Neuronal stem cell (in vitro differentiated cells): ENCODE measurements at regions not wholly inside any gene's neighbourhood (a gene's known extent, or its start where the extent isn't known, plus 50 kb on each side); places are given as distances from the start of the nearest gene placed in this dataset.
"Not testable (repeated sequence)": the region's sequence is repeated elsewhere in the genome, so short reads cannot be mapped to it uniquely, and the experiment has no call there.

Experiments used
- DNase-seq: peaks from one replicate; pipeline ENCODE4 v3.0.0-alpha.2; 2013; ENCODE audit warnings: low spot score
- H2AFZ ChIP-seq: one replicate; pipeline ENCODE4 v1.6.1; 2013; ENCODE audit warnings: mild to moderate bottlenecking, low read length, inconsistent platforms
- H2AK5ac ChIP-seq: 2 replicates; pipeline ENCODE4 v1.6.1; 2013; ENCODE audit warnings: low read depth, mild to moderate bottlenecking, inconsistent platforms, low read length, moderate library complexity, mixed read lengths
- H2BK120ac ChIP-seq: 2 replicates; pipeline ENCODE4 v1.6.1; 2013; ENCODE audit warnings: low read depth, mild to moderate bottlenecking, inconsistent platforms, low read length, moderate library complexity, mixed read lengths
- H2BK12ac ChIP-seq: one replicate; pipeline ENCODE4 v1.6.1; 2013; ENCODE audit warnings: low read length, inconsistent platforms
- H2BK15ac ChIP-seq: 2 replicates; pipeline ENCODE4 v1.6.1; 2013; ENCODE audit warnings: mild to moderate bottlenecking, low read length, inconsistent platforms, mixed read lengths
- H2BK5ac ChIP-seq: one replicate; pipeline ENCODE4 v1.6.1; 2013; ENCODE audit warnings: inconsistent platforms, mild to moderate bottlenecking, low read length, moderate library complexity
- H3K14ac ChIP-seq: one replicate; pipeline ENCODE4 v1.6.1; 2013; ENCODE audit warnings: low read length, inconsistent platforms
- H3K18ac ChIP-seq: 2 replicates; pipeline ENCODE4 v1.6.1; 2013; ENCODE audit warnings: low read length, inconsistent platforms
- H3K23ac ChIP-seq: 2 replicates; pipeline ENCODE4 v1.6.1; 2013; ENCODE audit warnings: low read depth, mild to moderate bottlenecking, mixed read lengths, low read length, inconsistent platforms; ENCODE audit not compliant: poor library complexity
- H3K27ac ChIP-seq: replicated peaks from 3 replicates; pipeline ENCODE4 v1.5.1; 2013; ENCODE audit warnings: low read length, inconsistent platforms
- H3K27me3 ChIP-seq, 3 experiments: 2 replicates each; pipeline ENCODE4 v1.6.1; 2013; ENCODE audit warnings: low read length in 3 of 3, mild to moderate bottlenecking in 2 of 3, inconsistent platforms in 1 of 3, low read depth in 1 of 3, mixed read lengths in 1 of 3, moderate library complexity in 1 of 3; ENCODE audit not compliant: control insufficient read depth in 3 of 3, insufficient read depth in 3 of 3
- H3K36me3 ChIP-seq, 2 donors: replicated peaks in 1 of 2; 2 replicates each; pipeline ENCODE4 v1.6.1; 2013; ENCODE audit warnings: low read length in 2 of 2; ENCODE audit not compliant: control insufficient read depth in 2 of 2, insufficient read depth in 2 of 2
- H3K4ac ChIP-seq: 2 replicates; pipeline ENCODE4 v1.6.1; 2013; ENCODE audit warnings: inconsistent platforms, mild to moderate bottlenecking, low read length, moderate library complexity
- H3K4me1 ChIP-seq, 2 donors: 1 replicate in 1 of 2; 2 replicates in 1 of 2; pipeline ENCODE4 v1.6.1; 2013; ENCODE audit warnings: low read length in 2 of 2, low read depth in 1 of 2; ENCODE audit not compliant: control insufficient read depth in 2 of 2, insufficient read depth in 1 of 2
- H3K4me2 ChIP-seq: one replicate; pipeline ENCODE4 v1.6.1; 2013; ENCODE audit warnings: mild to moderate bottlenecking, low read length, inconsistent platforms; ENCODE audit not compliant: insufficient read depth, poor library complexity, severe bottlenecking
- H3K4me3 ChIP-seq, 2 donors: 2 replicates each; pipeline ENCODE4 v1.5.1; 2013; ENCODE audit warnings: low read length in 2 of 2, mild to moderate bottlenecking in 2 of 2, inconsistent platforms in 1 of 2, moderate library complexity in 1 of 2
- H3K79me1 ChIP-seq: one replicate; pipeline ENCODE4 v1.6.1; 2013; ENCODE audit warnings: low read depth, mild to moderate bottlenecking, inconsistent platforms, low read length, moderate library complexity
- H3K9ac ChIP-seq: one replicate; pipeline ENCODE4 v1.6.1; 2013; ENCODE audit warnings: mild to moderate bottlenecking, low read depth, low read length, inconsistent platforms; ENCODE audit not compliant: poor library complexity
- H3K9me3 ChIP-seq, 2 donors: replicated peaks in 1 of 2; 2 replicates each; pipeline versions ENCODE3 to v1.6.1; 2013; ENCODE audit warnings: low read length in 2 of 2, mild to moderate bottlenecking in 2 of 2, inconsistent platforms in 1 of 2, low read depth in 1 of 2, mixed read lengths in 1 of 2, moderate library complexity in 1 of 2; ENCODE audit not compliant: control insufficient read depth in 2 of 2, insufficient read depth in 1 of 2
- H4K8ac ChIP-seq: one replicate; pipeline ENCODE4 v1.6.1; 2013; ENCODE audit warnings: low read depth, mild to moderate bottlenecking, inconsistent platforms, low read length, moderate library complexity
- H4K91ac ChIP-seq: one replicate; pipeline ENCODE4 v1.6.1; 2013; ENCODE audit warnings: low read length, low read depth, mild to moderate bottlenecking, inconsistent platforms; ENCODE audit not compliant: poor library complexity
- WGBS, 2 donors: extraction: QIAGEN DNeasy Blood & Tissue Kit; methylation state at CpG; one replicate each; pipeline ENCODE4 v1.1.7; 2013; ENCODE audit warnings: missing lambda C conversion rate in 2 of 2, mixed read lengths in 1 of 2; ENCODE audit not compliant: insufficient read length in 2 of 2, insufficient replicate concordance in 1 of 2; ENCODE audit errors: extremely low coverage in 2 of 2; 5-methylcytosine and 5-hydroxymethylcytosine counted together

- H2BK120ac ChIP-seq, H3K9ac ChIP-seq, H3K9me3 ChIP-seq, H3K27ac ChIP-seq, H2BK15ac ChIP-seq, H3K18ac ChIP-seq, H3K23ac ChIP-seq, H3K36me3 ChIP-seq, H3K4ac ChIP-seq, H3K14ac ChIP-seq, DNase-seq, H3K4me2 ChIP-seq, H3K27me3 ChIP-seq, H4K8ac ChIP-seq, H4K91ac ChIP-seq, H2BK5ac ChIP-seq, H2BK12ac ChIP-seq, H3K4me1 ChIP-seq, H3K79me1 ChIP-seq, H2AK5ac ChIP-seq, H2AFZ ChIP-seq: not testable (repeated sequence)
- no CpG with 5 or more reads among the region's 16 CpGs for WGBS, 2 donors
- H3K4me3 ChIP-seq = peak overlapping the region in 1 of 2 donors; percentile 69
Measured at GRCh38 chr2:179385756-179386155, 121.1 kb upstream of the SESTD1 start.

DNA sequence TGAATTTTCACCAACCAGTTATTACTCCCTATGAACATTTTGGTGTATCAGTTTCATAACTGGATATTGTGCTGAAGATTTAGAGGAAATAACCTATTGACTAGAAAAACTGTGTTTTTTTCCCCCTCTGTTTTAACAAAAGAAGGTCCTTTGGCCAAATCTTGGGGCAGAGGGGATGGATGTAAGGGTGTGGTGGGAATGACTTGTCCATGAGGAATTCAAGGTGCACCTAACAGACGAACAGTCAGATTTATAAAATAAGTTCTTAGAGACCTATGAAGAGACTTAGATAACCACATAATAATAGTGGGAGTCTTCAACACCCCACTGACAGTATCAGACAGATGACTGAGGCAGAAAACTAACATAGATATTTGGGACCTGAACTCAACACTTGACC, 119.3 kb upstream of the SESTD1 start:
- no peaks in the 10 kb centered on the region for H3K4me1 ChIP-seq
- no peak overlapping the region for H4K91ac ChIP-seq
- H3K4ac ChIP-seq = no peak overlapping the region
- no peak overlapping the region for H3K27ac ChIP-seq
- H2BK5ac ChIP-seq = no peak overlapping the region
- H2AFZ ChIP-seq = no peak overlapping the region
- no peaks in the 10 kb centered on the region for H3K9me3 ChIP-seq
- H3K79me1 ChIP-seq = no peaks in the 10 kb centered on the region
- no CpG with 5 or more reads among the region's 1 CpG for WGBS, 2 donors
- no peaks in the 10 kb centered on the region for H3K36me3 ChIP-seq
- H3K4me3 ChIP-seq = no peak overlapping the region
- no peak overlapping the region for H2BK120ac ChIP-seq
- H3K9ac ChIP-seq = no peak overlapping the region
- H3K23ac ChIP-seq = no peak overlapping the region
- H2BK15ac ChIP-seq = no peak overlapping the region
- H3K14ac ChIP-seq = no peak overlapping the region
- H3K4me2 ChIP-seq = no peak overlapping the region
- no peak overlapping the region for H2BK12ac ChIP-seq
- no peak for DNase-seq
- H2AK5ac ChIP-seq = no peak overlapping the region
- no peak overlapping the region for H3K18ac ChIP-seq
- no peak overlapping the region for H4K8ac ChIP-seq
- peaks cover 0 to 3% (median 0%) of the 10 kb centered on the region in 3 experiments for H3K27me3 ChIP-seq

DNA sequence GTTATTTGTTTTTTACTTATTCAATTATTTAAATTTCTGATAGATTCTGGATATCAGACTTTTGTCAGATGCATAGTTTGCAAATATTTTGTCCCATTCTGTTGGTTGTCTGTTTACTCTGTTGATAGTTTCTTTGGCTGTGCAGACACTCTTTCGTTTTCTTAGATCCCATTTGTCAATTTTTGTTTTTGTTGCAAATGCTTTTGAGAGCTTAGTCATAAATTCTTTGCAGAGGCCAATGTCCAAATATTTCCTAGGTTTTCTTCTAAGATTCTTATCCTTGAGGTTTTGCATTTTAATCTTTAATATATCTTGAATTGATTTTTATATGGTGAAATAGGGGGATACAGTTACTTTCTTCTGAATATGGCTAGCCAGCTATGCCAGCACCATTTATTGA, 112.7 kb upstream of the SESTD1 start:
- no peak for DNase-seq
- no peak overlapping the region for H2BK12ac ChIP-seq

DNA sequence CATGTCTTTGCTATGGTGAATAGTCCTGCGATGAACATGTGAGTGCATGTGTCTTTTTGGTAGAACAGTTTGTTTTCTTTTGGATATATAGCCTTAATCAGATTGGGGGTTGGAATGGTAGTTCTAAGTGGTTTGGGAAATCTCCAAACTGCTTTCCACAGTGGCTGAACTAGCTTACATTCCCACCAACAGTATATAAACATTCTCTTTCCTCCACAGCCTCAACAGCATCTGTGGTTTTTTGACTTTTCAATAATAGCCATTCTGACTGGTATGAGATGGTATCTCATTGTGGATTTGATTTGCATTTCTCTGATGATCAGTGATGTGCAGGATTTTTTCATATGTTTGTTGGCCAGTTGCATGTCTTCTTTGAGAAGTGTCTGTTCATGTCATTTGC, 112.2 kb upstream of the SESTD1 start:
- H3K18ac ChIP-seq = no peak overlapping the region
- no peak overlapping the region for H3K4me3 ChIP-seq
- WGBS, 2 donors = no CpG with 5 or more reads among the region's 1 CpG

More for the DNA sequence above, 112.7 kb upstream of the SESTD1 start:
- Histone ChIP-seq H3K4ac (no peak overlapping the region), H4K8ac (no peak overlapping the region), H3K4me1 (no peaks in the 10 kb centered on the region), H3K9ac (no peak overlapping the region), H3K9me3 (no peaks in the 10 kb centered on the region), H3K4me2 (no peak overlapping the region), H2AK5ac (no peak overlapping the region), H3K23ac (no peak overlapping the region), H3K79me1 (no peaks in the 10 kb centered on the region), H3K4me3 (no peak overlapping the region), H2AFZ (no peak overlapping the region), H3K27ac (no peak overlapping the region), H4K91ac (no peak overlapping the region), H3K14ac (no peak overlapping the region), H2BK5ac (no peak overlapping the region), H3K27me3 (no peaks in the 10 kb centered on the region), H3K18ac (no peak overlapping the region), H2BK120ac (no peak overlapping the region), H2BK15ac (no peak overlapping the region), H3K36me3 (no peaks in the 10 kb centered on the region)
- WGBS, 2 donors = no CpG with 5 or more reads among the region's 1 CpG

More for the DNA sequence above, 112.2 kb upstream of the SESTD1 start:
- H2BK12ac ChIP-seq = no peak overlapping the region
- no peak overlapping the region for H3K4me2 ChIP-seq
- no peak overlapping the region for H2AK5ac ChIP-seq
- no peaks in the 10 kb centered on the region for H3K4me1 ChIP-seq
- no peak overlapping the region for H3K14ac ChIP-seq
- no peak overlapping the region for H2BK5ac ChIP-seq
- no peak overlapping the region for H2BK15ac ChIP-seq
- H3K36me3 ChIP-seq = no peaks in the 10 kb centered on the region
- no peak overlapping the region for H4K91ac ChIP-seq
- no peak overlapping the region for H2AFZ ChIP-seq
- no peaks in the 10 kb centered on the region for H3K9me3 ChIP-seq
- H3K27ac ChIP-seq = no peak overlapping the region
- no peak overlapping the region for H2BK120ac ChIP-seq
- H4K8ac ChIP-seq = no peak overlapping the region
- no peaks in the 10 kb centered on the region for H3K27me3 ChIP-seq
- no peaks in the 10 kb centered on the region for H3K79me1 ChIP-seq
- DNase-seq = no peak
- H3K23ac ChIP-seq = no peak overlapping the region
- no peak overlapping the region for H3K4ac ChIP-seq
- H3K9ac ChIP-seq = no peak overlapping the region
